Body of pancreas (tissue), 4 donors: ENCODE measurements at regions not wholly inside any gene's neighbourhood (a gene's known extent, or its start where the extent isn't known, plus 50 kb on each side); places are given as distances from the start of the nearest gene placed in this dataset.

Experiments used
- POLR2A ChIP-seq, 3 donors: fragments of 450-650 bp; IDR thresholded peaks; one replicate each; pipeline ENCODE4 v1.6.1; 2016; ENCODE audit warnings: antibody characterized with exemption in 3 of 3, mild to moderate bottlenecking in 2 of 3
- TF ChIP-seq, protein P1 (sequence below), 7 experiments: fragments of 450-650 bp in 4 of 7; fragments of 200-600 bp in 3 of 7; sonication (generic) in 3 of 7; IDR thresholded peaks; one replicate each; pipeline ENCODE4 v1.5.1; 2016 to 2019; ENCODE audit warnings: antibody characterized with exemption in 7 of 7

DNA sequence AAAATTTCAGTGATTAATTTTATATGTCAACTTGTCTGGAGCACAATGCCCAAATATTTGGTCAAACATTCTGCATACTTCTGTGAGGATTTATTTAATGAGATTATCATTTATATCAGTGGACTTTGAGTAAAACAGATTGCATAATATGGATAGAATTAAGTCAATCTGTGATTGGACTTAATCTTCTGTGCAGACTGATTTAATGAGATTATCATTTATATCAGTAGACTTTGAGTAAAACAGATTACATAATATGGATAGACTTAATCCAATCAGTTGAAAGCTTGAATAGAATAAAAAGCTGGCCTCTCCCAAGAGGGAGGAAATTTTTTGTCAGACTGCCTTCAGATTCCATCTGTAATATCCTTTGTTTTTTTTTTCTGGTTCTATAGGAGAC is 1413.2 kb downstream of the LRFN5 start:
- TF ChIP-seq, protein P1, sequence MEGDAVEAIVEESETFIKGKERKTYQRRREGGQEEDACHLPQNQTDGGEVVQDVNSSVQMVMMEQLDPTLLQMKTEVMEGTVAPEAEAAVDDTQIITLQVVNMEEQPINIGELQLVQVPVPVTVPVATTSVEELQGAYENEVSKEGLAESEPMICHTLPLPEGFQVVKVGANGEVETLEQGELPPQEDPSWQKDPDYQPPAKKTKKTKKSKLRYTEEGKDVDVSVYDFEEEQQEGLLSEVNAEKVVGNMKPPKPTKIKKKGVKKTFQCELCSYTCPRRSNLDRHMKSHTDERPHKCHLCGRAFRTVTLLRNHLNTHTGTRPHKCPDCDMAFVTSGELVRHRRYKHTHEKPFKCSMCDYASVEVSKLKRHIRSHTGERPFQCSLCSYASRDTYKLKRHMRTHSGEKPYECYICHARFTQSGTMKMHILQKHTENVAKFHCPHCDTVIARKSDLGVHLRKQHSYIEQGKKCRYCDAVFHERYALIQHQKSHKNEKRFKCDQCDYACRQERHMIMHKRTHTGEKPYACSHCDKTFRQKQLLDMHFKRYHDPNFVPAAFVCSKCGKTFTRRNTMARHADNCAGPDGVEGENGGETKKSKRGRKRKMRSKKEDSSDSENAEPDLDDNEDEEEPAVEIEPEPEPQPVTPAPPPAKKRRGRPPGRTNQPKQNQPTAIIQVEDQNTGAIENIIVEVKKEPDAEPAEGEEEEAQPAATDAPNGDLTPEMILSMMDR (IDR thresholded peaks at IDR 0.05), result no peak
- no peak for TF ChIP-seq POLR2A (IDR thresholded peaks at IDR 0.05)
